Eye (tissue), 1 donor: ENCODE measurements at regions not wholly inside any gene's neighbourhood (a gene's known extent, or its start where the extent isn't known, plus 50 kb on each side); places are given as distances from the start of the nearest gene placed in this dataset.
"Not testable (repeated sequence)": the region's sequence is repeated elsewhere in the genome, so short reads cannot be mapped to it uniquely, and the experiment has no call there.

Experiments
- DNase-seq: peaks from one replicate; pipeline ENCODE4 v3.0.0-alpha.2; 2015

DNA sequence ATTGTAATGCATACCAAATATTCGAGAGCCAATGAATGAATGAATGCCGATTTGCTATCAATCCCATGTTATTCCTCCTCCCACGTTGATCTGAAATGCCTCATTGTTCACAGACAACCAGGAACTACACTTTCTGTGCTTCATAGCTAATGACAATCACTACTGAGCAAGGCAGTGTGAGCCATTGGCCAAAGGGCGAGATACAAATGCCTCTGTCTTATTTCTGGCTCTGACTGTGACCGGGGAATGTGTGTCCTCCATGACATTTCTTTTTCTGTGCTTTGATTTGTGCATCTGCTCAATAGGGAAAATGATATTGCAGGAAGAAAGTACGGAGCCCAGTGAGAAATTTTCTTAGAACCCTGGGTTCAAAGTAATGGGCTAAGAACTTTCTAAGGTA is 217.1 kb downstream of the CXCL12 start:
- no peak for DNase-seq

DNA sequence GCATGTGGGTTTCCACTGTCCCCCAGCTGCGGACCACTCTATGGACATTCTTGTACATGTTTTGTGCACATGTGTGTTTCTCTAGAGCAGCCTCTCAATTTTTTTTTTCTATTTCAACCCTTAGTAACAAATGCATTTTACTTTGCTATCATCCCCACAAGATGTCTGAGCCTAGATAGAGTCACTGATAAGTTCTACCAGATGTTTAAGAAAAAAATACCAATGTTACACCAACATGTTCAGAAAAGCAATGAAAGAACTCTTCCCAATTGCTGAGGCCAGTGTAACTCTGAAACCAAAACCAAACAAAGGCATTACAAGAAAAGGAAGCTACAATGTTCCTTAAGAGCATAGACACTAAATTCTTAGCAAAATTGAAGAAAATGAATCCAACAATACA is 218.5 kb downstream of the CXCL12 start:
- DNase-seq: no peak

DNA sequence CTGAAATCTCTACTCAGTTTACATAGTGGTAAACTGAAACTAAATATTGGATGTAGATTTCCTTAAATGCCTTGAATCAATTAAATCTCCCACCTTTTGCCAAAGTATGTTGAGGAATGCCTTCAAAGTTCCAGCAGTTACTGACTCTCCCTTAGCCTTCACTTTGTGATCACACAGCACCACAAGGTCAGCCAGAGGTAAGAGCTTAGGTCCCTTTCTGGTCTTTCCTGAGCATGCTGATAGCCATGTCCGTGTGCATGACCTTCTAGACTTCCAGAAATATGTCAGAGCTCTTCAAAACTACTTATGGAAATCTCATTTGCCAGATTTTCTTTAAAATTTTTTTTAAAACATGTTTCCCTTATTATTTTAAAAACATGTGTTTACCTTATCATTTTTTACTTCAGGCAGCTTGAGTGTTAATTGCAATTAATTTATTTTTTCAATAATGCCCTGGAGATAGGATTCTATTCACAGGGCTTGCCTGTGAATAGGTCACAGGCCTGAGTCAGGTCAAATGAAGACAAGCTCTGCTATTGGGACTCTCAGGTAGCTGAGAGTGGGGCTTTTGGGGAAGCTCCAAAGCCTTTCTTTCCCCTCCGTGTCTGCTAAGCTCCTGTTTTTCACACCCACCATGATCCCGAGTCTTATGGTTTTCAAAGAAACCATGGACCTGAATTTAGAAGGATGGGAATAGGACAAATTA is 220.5 kb downstream of the CXCL12 start:
- DNase-seq: no peak

DNA sequence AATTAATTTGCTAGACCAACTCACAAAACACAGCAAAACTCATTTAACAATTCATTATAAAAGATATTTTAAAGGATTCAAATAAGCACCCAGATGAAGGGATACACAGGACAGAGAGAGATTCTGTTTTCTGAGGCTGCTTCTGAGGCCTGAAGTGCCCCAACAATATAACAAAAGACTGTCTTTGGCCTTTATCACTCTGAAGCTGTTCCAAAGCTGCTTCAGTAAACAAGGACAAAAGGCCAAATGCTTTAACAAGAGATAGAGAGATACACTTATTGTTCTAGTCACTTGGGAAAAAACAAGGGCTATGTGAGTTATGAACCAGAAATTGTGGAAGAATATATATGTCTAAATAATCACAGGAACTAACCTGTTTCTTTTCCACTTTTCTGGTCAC is 223.7 kb downstream of the CXCL12 start:
- DNase-seq: peak; percentile 66

DNA sequence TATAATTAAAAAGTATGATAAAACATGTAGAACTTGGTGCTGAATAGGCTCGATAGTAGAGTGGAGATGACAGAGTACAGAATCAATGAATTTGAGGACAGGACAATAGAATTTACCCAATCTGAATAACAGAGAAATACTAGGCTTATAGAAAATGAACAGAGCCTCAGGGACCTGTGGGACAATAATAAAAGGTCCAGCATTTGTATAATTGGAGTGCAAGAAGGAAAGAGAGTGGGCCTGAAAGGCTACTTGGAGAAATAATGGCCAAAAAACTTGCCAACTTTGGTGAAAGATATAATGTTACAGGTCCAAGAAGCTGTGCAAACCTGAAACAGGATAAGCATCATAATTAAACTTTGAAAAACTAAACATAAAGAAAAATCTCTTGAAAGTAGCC is 227.3 kb downstream of the CXCL12 start:
- DNase-seq: no peak

DNA sequence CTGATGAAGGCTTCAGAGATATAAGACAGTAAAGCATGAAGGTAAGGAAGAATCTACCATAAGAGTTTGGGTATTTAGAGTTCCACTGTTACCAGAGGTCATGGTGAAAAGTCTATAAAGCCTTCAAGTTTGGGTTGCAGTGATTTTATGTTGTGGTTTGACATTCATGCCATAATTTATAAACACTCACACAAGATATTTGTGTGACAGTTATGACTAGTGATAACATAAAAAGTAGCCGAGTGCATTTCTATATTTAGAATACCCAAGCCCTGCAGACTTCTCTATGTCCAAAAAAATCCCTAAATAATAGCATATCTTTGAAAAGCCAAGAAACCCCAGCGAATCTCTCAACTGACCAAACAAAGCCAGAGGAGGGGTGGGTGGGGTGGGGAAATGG is 229.9 kb downstream of the CXCL12 start:
- no peak for DNase-seq

DNA sequence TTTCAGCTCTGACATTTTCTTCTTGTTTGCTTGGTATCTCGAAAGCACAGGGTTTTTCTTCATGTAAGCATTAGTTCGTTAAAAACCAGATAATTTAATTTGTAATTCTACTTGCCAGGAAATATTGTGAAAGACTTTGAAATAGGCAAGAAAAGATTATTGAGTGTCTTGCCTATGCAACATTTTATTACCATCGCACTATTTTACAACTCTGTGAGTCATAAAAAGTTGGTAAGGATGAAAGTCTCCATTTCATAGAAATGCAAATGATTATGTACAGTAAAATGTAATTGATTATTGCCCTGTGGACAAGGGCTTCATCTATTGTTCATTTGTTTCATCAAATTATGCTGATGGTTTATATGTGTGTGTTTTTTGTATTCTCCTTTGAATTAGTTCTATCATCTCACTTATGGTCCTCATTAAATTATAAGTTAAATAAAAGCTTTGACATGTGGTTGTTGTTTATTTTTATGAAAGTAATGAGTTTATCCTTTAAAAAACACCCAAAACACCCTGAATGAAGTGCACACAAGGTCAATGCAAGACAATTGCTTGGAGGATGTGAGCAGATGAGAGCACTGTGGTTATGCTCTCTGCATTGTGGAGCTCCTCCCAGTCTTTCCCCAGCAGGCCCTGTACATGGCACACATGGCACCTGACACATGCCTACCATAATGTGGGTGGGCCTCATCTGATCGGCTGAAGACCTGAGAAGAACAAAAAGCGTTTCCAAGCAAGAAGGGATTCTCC is 230.8 kb downstream of the CXCL12 start:
- no peak for DNase-seq

DNA sequence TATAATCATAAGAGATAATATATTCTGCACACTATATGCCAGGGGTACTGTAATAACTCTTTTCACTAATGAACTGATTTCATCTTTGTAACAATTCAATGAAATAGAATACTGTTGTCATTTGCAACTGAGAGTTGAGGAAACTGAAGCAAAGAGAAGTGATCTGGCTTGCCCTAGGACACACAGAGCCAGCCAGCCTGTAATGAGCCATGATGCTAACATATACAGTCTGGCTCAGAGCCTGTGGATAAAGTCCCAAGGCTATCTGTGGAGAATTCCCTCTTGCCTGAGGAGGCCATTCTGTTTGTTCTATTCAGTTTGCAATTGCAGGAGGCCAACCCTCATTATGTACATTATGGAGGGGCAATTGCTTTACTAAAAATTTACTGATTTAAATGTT is 241.3 kb downstream of the CXCL12 start:
- DNase-seq: no peak

DNA sequence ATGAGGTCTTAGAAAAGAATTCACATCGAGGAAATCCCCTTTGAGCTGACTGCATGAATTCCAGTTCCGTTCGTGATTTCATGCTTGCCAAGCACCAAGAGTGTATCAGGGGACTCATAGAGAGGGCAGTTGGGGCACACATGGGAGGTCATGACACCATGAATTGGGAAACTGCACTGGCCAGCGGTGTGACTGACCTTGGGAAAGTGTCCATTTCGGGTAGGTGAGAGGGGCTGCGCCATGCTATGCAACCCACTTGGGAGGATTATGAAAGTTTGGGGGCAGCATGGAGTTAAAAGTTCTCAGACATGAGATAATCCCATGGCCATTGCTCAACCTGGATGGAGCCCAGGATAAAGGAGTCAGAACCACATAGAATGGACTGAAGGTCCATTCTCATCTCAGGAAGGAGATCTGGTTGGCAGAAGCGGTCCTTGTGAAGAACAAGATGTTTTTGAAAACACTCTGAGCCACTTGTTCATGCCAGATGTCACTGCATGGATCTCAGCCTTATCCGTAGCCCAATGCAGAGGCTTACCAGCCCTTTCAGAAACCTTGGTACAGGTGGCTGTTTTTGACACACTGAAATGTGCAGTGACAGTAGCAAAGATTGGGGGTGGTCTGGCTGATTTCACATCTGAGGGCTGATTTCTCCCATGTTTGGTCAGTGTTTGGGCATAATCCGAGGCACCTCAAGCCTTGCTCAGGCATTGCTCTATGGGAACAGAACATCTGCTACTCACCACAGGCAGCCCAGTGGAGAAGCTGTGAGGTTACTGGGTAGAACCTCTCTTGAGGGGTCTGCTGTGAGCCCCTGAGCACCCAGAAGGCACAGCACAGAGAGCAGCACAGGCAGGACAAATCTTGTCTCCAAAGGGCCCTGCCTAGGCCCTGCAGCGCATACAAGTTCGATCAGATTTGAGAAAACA is 252.3 kb downstream of the CXCL12 start:
- DNase-seq: no peak

DNA sequence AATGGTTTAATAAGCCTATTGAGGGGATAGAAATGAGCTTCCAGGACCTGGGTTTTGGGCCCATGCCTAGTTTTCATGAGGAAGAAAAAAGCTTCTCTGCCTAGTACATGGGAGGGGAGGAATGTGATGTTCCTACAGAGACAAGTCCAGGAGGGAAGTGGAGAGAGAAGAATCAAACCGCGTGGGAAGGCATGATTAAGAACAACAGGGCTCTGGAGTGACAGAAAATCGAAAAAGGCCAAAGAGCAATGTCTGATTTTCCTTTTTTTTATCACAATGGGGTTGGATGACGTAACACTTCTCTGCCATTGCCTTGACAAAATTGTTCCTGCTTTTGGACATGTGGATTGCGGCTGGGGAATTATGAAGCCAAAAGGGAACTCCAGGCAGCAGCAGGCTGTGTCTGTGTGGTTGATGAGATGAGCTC is 258.6 kb downstream of the CXCL12 start:
- DNase-seq: no peak

DNA sequence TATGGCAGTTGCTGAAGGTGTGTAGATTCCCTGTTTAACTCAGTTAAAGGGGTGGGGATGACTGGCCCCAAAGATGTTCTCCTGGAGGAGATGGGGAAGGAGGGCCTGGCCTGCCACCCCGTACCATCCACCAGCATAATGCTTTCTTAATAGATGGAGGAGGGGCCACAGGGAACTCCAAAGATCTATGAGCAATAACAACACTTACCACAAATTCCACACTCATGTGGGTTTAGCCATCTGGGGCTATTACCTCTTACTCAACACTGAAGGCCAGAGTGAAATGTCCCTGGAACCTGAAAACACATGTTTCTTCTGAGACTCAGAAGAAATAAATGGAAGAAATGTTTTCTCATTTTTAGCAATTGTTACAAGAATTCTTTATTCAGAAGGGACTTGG is 259.0 kb downstream of the CXCL12 start:
- DNase-seq: no peak

DNA sequence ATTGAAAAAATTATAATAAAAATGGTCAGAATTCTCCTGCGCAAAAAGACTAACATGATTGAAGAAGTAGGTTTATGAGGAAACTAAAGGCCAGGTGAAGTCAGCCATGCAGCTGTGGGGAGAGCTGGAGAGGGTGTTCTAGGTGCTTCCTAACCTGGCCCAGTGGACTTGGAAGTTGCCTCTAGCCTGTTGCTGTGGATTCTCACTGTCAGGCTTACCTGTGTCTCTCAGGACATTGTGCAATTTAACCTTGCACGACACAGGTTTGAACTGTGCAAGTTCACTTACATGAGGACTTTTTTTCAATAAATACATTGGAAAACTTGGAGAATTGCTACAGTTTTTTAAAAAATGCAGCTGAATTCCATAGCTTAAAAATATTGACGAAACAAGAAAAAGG is 266.4 kb downstream of the CXCL12 start:
- DNase-seq: no peak

DNA sequence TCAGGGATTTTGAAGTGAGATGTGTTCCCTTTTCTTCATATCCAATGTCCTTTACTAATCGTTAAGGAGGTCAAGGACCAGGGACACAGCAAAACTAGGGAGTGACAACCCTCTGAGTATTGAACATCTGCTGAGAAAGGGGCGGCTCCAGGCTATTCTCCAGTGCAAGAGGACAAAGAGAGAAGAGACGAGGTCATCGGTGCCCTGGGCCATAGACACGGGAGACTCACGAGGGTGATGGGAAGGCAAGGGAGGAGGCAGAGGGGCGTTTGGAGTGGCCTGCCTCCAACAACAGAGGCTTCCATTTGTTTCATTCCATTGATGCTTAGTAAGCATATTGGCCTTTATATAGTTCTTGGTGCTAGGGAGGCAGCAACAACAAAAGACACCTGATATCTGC is 268.4 kb downstream of the CXCL12 start:
- peak; percentile 23 for DNase-seq

DNA sequence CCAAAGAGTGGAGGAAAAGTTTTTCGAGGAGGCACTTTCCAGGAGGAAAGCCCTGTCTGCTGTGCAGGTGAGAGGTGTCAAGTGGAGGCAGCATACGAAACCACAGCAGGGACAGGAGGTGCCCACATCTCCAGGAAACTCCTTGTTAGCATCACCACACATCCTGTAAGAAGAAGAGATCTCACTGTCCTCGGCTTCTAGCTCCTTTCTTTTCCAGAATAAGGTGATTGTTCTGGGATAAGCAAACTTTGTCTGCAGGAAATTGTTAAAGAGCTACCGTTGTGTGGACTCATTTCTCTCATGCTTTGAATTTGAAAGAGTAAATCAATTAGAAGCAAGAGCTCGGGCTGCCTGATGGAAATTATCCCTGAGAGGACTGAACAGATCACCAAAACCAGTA is 269.4 kb downstream of the CXCL12 start:
- no peak for DNase-seq

DNA sequence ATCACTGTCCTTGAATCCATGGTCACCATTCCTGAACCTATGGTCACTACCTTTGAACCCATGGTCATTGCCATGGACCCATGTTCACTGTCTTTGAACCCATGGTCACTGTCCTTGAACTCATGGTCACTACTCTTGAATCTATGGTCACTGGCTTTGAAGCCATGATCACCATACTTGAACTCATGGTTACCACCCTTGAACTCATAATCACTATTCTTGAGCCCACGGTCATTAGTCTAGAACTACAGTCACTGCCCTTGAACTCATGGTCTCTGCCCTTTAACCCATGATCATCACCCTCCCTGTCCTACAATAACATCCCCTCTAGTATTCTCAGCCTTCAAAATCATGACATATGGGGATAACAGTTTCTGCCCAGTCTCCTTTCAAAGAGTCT is 270.5 kb downstream of the CXCL12 start:
- no peak for DNase-seq

DNA sequence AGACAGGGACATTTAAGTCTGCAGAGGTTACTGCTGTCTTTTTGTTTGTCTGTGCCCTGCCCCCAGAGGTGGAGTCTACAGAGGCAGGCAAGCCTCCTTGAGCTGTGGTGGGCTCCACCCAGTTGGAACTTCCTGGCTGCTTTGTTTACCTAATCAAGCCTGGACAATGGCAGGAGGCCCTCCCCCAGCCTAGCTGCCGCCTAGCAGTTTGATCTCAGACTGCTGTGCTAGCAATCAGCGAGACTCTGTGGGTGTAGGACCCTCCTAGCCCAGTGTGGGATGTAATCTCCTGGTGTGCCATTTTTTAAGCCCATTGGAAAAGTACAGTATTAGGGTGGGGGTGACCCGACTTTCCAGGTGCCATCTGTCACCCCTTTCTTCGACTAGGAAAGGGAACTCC is 272.6 kb downstream of the CXCL12 start:
- not testable (repeated sequence) for DNase-seq

DNA sequence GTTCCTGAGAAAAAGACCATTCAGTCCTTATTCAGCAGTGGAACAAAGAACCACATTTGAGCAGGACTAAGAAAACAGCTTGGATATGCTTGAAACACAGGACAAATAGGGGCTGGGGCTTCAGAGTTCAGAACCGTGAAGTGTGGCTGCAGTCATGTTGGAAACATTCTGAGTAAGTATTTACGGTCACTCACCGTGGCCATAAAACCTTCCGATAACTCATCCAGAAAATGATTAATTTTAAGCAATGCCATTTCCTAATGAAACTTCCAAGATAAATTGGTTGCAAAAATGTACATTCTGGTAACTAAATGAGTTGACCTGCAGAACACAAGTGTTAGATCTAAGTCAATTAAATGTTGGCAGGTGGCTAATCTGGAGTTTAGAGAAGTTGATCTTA is 279.2 kb downstream of the CXCL12 start:
- no peak for DNase-seq

DNA sequence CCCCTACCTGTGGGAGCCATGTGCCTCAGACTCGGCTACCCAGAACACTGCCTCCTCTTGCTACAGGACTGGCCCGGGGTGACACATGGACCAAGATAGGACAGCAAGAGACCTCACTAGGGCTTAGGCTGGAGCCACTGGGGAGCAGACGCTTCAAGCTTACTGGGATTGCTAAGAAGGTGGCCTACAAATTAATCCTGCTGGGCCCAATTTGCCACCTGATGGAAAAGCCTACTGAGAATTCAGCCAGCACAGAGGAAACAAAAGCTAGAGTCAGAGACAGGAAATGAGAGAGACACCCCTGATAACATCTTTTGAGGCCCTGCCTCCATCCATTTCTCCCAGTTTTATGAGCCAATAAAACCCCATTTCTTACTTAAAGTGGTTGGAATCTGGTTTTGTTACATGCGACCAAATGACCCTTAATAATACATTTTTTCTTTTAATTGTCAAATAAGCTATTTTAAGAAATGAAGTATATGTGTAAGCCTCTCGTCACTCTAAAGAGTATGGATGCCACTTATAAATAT is 282.1 kb downstream of the CXCL12 start:
- no peak for DNase-seq

DNA sequence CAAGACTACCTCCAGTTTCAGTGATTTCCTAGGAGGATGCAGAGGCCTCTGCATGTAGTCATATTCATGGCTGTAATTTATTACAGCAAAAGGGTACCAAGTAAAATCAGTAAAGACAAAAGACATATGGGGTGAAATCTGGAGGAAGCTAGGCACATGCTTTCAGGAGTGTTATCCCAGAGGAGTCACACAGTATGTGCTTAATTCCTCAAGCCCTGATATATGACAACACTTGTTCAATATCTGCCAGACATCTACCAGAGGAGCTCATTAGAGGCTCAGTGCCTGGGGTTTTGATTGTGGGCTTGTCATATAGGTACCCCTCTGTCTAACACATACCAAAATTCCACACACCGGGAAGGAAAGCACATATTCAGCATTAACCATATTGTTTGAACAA is 283.8 kb downstream of the CXCL12 start:
- DNase-seq: no peak

DNA sequence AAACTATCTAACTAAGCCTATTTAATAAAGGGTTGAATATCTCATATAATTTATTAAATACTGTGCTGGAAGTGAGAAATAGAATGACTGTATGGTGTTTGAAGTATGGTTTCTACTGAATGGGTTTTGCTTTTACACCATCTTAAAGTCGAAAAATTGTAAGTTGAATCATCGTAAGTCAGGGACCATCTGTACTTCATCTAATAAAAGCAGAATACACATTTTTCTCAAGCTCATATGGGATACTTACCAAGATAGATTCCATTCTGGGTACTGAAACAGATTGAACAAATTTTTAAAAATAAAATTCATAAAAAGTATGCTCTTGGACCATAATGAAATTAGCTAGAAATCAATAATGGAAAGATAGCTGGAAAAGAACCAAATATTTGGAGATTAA is 285.4 kb downstream of the CXCL12 start:
- no peak for DNase-seq

DNA sequence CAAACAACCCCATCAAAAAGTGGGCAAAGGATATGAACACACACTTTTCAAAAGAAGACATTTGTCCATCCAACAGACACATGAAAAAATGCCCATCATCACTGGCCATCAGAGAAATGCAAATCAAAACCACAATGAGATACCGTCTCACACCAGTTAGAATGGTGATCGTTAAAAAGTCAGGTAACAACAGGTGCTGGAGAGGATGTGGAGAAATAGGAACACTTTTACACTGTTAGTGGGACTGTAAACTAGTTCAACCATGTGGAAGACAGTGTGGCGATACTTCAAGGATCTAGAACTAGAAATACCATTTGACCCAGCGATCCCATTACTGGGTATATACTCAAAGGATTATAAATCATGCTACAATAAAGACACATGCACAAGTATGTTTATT is 288.7 kb downstream of the CXCL12 start:
- not testable (repeated sequence) for DNase-seq

DNA sequence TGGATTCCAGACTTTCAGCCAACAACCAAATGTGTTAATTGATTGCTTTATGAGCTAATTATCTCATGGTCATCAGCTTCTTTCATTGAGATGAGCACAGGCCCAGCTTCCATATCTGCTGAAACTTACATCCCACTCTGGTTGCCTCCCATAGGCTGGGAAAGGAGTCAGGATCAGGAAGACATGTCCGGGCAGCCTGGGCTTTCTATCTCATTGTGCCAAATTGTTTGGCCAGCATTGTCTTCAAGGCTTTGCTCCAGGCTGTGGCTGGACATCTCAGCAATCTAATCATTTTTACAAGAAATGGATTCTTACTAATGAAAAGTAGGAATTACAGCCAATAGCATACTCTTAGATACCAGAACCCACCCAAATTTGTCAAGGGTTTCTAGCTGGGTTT is 295.2 kb downstream of the CXCL12 start:
- no peak for DNase-seq

DNA sequence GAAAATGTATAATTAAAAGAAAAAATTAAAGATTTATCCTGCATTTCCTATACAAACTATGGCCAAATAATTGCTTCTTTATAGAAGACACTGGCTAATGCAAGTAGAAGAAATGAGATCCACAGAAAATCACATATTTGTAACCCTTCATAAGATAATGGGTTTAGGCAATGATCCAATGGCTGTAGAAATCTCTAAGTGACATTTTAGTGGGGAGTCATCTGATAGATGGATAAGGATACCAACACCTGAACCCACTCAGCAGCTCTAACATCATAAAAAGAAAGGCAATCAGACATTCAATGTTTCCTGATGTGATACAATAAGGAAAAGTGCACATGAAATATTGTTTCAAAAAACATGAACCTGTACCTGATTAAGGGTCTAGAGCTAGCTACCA is 297.5 kb downstream of the CXCL12 start:
- DNase-seq: no peak
